ENCODE measurements at regions not wholly inside any gene's neighbourhood (a gene's known extent, or its start where the extent isn't known, plus 50 kb on each side); places are given as distances from the start of the nearest gene placed in this dataset.

DNA sequence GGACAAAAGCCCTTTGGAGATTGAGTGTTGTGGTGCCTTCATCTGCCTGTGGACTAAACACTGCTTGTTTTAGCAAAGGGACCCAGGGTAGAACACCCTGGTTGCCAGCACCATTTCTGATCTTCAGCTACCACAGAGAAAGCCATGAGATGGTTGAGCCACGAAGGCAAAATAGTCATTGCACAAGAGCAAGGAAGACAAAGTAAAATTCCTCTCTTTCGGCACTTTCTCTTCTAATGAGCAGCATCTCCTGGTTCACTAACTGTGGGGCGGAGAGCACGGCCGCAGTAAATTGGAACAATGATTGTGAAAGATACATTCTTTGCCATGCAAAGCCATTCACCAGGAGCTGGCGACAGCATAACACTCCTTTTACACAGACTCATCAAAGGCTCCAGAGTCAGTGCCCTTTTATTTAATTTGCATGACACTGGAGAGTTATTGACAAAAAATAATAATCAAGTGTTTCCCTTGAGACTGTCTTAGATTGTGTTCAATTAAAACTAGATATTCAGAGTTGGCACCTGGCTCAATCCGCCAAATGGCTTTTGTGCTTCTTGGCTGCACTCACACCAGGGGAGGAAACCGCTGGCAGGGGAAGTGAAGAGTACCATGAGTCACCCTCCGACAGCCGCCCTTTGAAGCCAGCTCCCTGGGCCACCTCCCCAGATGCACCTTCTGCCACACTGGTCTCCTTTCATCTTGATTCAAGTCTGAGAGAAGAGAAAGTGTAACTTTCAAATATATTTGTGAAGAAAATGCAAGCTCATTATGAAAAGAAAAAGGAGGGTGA lies 100.5 kb upstream of the MEIS1 start:
- peak; percentile 92 for DNase-seq
- TF ChIP-seq, protein P1, sequence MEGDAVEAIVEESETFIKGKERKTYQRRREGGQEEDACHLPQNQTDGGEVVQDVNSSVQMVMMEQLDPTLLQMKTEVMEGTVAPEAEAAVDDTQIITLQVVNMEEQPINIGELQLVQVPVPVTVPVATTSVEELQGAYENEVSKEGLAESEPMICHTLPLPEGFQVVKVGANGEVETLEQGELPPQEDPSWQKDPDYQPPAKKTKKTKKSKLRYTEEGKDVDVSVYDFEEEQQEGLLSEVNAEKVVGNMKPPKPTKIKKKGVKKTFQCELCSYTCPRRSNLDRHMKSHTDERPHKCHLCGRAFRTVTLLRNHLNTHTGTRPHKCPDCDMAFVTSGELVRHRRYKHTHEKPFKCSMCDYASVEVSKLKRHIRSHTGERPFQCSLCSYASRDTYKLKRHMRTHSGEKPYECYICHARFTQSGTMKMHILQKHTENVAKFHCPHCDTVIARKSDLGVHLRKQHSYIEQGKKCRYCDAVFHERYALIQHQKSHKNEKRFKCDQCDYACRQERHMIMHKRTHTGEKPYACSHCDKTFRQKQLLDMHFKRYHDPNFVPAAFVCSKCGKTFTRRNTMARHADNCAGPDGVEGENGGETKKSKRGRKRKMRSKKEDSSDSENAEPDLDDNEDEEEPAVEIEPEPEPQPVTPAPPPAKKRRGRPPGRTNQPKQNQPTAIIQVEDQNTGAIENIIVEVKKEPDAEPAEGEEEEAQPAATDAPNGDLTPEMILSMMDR (IDR thresholded peaks at IDR 0.05; ENCODE audit: borderline replicate concordance, extremely low read depth, low read length, poor library complexity, severe bottlenecking): no peak
- no peak for TF ChIP-seq EZH2 (IDR thresholded peaks at IDR 0.05; ENCODE audit: borderline replicate concordance, low read depth, low read length, severe bottlenecking)

DNA sequence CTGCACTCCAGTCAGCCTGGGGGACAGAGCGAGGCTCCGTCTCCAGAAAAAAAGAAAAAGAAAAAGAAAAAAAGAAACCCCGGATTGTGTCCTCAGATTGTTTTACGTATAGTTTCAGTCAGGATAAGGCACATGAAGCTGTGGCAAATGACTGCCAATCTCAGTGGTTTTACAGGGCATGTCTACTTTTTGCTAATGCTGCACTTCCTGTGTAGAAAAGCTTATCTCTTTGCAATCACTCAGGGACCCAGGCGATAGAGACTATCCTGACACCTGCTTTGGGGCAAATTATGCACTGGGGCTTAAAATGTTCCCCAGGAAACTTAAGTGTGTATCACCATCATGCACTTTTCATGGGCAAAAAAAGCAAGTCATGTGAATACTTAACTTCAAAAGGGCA lies 103.7 kb upstream of the MEIS1 start:
- H2AFZ ChIP-seq (ENCODE audit: low read depth, low read length): no peak overlapping the region
- H3K4me3 ChIP-seq (ENCODE audit: low read depth in 1 of 2, low read length in 2 of 2): 0 out of 4 replicates have a peak overlapping the region, but pooled peaks of 1 of the 2 experiments have one; percentile 8
- H4K20me1 ChIP-seq (ENCODE audit: insufficient read depth, low read length): no peaks in the 10 kb centered on the region
- H3K4me2 ChIP-seq (ENCODE audit: insufficient read depth, low read length): peak overlapping the region; percentile 37; the same call in 1 of the 2 replicates
- H3K36me3 ChIP-seq (ENCODE audit: insufficient read depth, low read length): no peaks in the 10 kb centered on the region
- peak overlapping the region; percentile 69 for H3K27ac ChIP-seq (ENCODE audit: low read length)
- no peak for TF ChIP-seq EZH2 (IDR thresholded peaks at IDR 0.05; ENCODE audit: borderline replicate concordance, low read depth, low read length, severe bottlenecking)
- TF ChIP-seq, protein P1 (IDR thresholded peaks at IDR 0.05; ENCODE audit: borderline replicate concordance, extremely low read depth, low read length, poor library complexity, severe bottlenecking): no peak
- no peaks in the 10 kb centered on the region for H3K79me2 ChIP-seq (ENCODE audit: insufficient read depth, low read length)
- H3K9ac ChIP-seq (ENCODE audit: low read depth, low read length): no peak overlapping the region
- H3K27me3 ChIP-seq (ENCODE audit: insufficient read depth, low read length, poor library complexity): no peaks in the 10 kb centered on the region
- DNase-seq (peak; percentile 61), ATAC-seq (ENCODE audit: insufficient read depth, low read depth) (peak; percentile 72)
- H3K9me3 ChIP-seq (ENCODE audit: insufficient read depth, low read length, severe bottlenecking): no peaks in the 10 kb centered on the region
- peaks cover 46% of the 10 kb centered on the region for H3K4me1 ChIP-seq (ENCODE audit: insufficient read depth, low read length)

More for the DNA sequence above, 100.5 kb upstream of the MEIS1 start:
- Histone ChIP-seq H4K20me1 (ENCODE audit: insufficient read depth, low read length) (no peaks in the 10 kb centered on the region), H3K9me3 (ENCODE audit: insufficient read depth, low read length, severe bottlenecking) (no peaks in the 10 kb centered on the region), H3K27ac (ENCODE audit: low read length) (peak overlapping the region; percentile 75), H3K36me3 (ENCODE audit: insufficient read depth, low read length) (no peaks in the 10 kb centered on the region), H3K4me2 (ENCODE audit: insufficient read depth, low read length) (peak overlapping the region; percentile 46), H3K4me3 (ENCODE audit: low read depth in 1 of 2, low read length in 2 of 2) (no peak overlapping the region), H3K4me1 (ENCODE audit: insufficient read depth, low read length) (peaks cover 46% of the 10 kb centered on the region), H3K79me2 (ENCODE audit: insufficient read depth, low read length) (no peaks in the 10 kb centered on the region), H2AFZ (ENCODE audit: low read depth, low read length) (no peak overlapping the region), H3K27me3 (ENCODE audit: insufficient read depth, low read length, poor library complexity) (no peaks in the 10 kb centered on the region), H3K9ac (ENCODE audit: low read depth, low read length) (0 out of 2 replicates have a peak overlapping the region, but pooled peaks have one; percentile 32)
- ATAC-seq (ENCODE audit: insufficient read depth, low read depth): peak; percentile 97

DNA sequence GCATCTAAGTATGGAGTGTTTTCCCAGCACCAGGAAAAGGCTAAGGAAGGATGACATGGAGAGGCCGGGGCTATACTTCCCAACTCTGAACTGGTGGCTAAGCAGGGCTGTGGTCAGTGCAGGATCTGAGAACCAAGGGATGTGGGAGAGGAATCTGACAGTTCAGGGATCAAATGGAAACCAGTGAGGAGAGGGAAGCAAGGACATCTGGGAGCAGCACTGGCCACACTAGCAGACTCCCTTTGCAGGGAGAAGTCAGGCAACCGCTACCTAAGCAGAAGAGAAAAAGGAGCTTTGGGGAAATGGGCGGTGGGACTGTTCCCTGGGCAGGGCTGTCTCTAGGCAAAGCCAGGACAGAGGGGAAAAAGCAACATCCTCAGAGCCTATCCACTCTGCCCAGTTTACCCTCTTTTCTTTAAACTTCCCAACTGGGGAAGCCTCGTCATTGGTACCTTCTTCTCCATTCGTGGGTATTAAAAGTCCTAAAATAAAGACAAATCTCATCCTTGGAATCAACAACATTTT lies 105.8 kb upstream of the MEIS1 start:
- Histone ChIP-seq H3K27me3 (ENCODE audit: insufficient read depth, low read length, poor library complexity) (no peaks in the 10 kb centered on the region), H3K4me3 (ENCODE audit: low read depth in 1 of 2, low read length in 2 of 2) (no peak overlapping the region), H3K9me3 (ENCODE audit: insufficient read depth, low read length, severe bottlenecking) (no peaks in the 10 kb centered on the region), H3K4me2 (ENCODE audit: insufficient read depth, low read length) (no peak overlapping the region), H3K36me3 (ENCODE audit: insufficient read depth, low read length) (no peaks in the 10 kb centered on the region), H3K79me2 (ENCODE audit: insufficient read depth, low read length) (no peaks in the 10 kb centered on the region), H3K27ac (ENCODE audit: low read length) (no peak overlapping the region), H3K4me1 (ENCODE audit: insufficient read depth, low read length) (peaks cover 28% of the 10 kb centered on the region), H3K9ac (ENCODE audit: low read depth, low read length) (no peak overlapping the region), H4K20me1 (ENCODE audit: insufficient read depth, low read length) (no peaks in the 10 kb centered on the region), H2AFZ (ENCODE audit: low read depth, low read length) (no peak overlapping the region)
- DNase-seq (no peak), ATAC-seq (ENCODE audit: insufficient read depth, low read depth) (no peak)
- TF ChIP-seq, protein P1 (IDR thresholded peaks at IDR 0.05; ENCODE audit: borderline replicate concordance, extremely low read depth, low read length, poor library complexity, severe bottlenecking): no peak
- TF ChIP-seq EZH2 (IDR thresholded peaks at IDR 0.05; ENCODE audit: borderline replicate concordance, low read depth, low read length, severe bottlenecking): no peak
